ENCODE measurements at regions not wholly inside any gene's neighbourhood (a gene's known extent, or its start where the extent isn't known, plus 50 kb on each side); places are given as distances from the start of the nearest gene placed in this dataset.

- TF ChIP-seq GATA3 (IDR thresholded peaks at IDR 0.05; ENCODE audit: low read depth, low read length) = no peak
- no peak for TF ChIP-seq GATA2 (IDR thresholded peaks at IDR 0.05; ENCODE audit: low read depth, low read length)
These were observed 101.6 kb downstream of the MAF start for GRCh38 chr16:79498928-79499327.
